B cell (primary cell): ENCODE measurements at regions not wholly inside any gene's neighbourhood (a gene's known extent, or its start where the extent isn't known, plus 50 kb on each side); places are given as distances from the start of the nearest gene placed in this dataset.

ENCODE experiments used
- EZH2 ChIP-seq: IDR thresholded peaks from 2 replicates; pipeline ENCODE4 v1.6.1; 2012; ENCODE audit warnings: borderline replicate concordance, low read depth, mild to moderate bottlenecking, moderate library complexity, low read length; ENCODE audit not compliant: insufficient read depth, poor library complexity, severe bottlenecking
- TF ChIP-seq, protein P1 (sequence below): fragments of 200-600 bp; IDR thresholded peaks from one replicate; pipeline ENCODE4 v1.8.0; 2022; ENCODE audit warnings: antibody characterized with exemption, mild to moderate bottlenecking

DNA sequence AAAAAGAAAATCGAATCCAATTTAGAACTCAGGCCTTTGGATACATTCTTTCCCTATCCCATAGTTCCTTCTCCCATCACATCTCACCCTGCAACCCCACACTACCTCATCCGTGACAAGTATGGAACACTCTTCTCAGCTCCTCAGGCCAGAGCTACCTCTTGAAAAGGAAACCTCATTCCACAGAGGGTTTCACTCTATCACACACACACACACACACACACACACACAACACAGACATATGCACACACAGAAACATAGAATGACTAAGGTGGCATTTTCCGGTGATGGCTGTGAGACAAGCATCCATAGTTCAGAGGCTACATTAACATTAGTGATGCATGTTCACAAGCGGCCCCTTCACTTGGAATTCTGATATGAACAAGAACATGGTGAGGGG lies 122.0 kb upstream of the HES1 start:
- TF ChIP-seq, protein P1, sequence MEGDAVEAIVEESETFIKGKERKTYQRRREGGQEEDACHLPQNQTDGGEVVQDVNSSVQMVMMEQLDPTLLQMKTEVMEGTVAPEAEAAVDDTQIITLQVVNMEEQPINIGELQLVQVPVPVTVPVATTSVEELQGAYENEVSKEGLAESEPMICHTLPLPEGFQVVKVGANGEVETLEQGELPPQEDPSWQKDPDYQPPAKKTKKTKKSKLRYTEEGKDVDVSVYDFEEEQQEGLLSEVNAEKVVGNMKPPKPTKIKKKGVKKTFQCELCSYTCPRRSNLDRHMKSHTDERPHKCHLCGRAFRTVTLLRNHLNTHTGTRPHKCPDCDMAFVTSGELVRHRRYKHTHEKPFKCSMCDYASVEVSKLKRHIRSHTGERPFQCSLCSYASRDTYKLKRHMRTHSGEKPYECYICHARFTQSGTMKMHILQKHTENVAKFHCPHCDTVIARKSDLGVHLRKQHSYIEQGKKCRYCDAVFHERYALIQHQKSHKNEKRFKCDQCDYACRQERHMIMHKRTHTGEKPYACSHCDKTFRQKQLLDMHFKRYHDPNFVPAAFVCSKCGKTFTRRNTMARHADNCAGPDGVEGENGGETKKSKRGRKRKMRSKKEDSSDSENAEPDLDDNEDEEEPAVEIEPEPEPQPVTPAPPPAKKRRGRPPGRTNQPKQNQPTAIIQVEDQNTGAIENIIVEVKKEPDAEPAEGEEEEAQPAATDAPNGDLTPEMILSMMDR = no peak
- no peak for TF ChIP-seq EZH2
